OCI-LY3 (cell line): ENCODE measurements at regions not wholly inside any gene's neighbourhood (a gene's known extent, or its start where the extent isn't known, plus 50 kb on each side); places are given as distances from the start of the nearest gene placed in this dataset.

Experiments
- H2AFZ ChIP-seq: fragments of 200-600, 300-600 bp; shearing (Covaris generic); 2 replicates; pipeline ENCODE4 v1.6.0; 2014; ENCODE audit warnings: antibody characterized with exemption, low read depth, low read length
- H3K27ac ChIP-seq: fragments of 200-600, 300-600 bp; sonication (generic); 2 replicates; pipeline ENCODE4 v1.5.1; 2014; ENCODE audit warnings: mild to moderate bottlenecking, low read length, moderate library complexity, mixed read lengths
- H3K27me3 ChIP-seq: fragments of 200-600, 300-600 bp; sonication (generic); 2 replicates; pipeline ENCODE4 v1.6.1; 2014; ENCODE audit warnings: low read depth, low read length, mixed read lengths
- H3K36me3 ChIP-seq: fragments of 200-600, 300-600 bp; sonication (generic); replicated peaks from 2 replicates; pipeline ENCODE3; 2014; ENCODE audit warnings: low read depth, low read length, mixed read lengths
- H3K4me1 ChIP-seq: fragments of 300-600, 200-600 bp; sonication (generic); 2 replicates; pipeline ENCODE4 v1.6.1; 2014; ENCODE audit warnings: low read length, mixed read lengths
- H3K4me2 ChIP-seq: fragments of 200-600, 300-600 bp; sonication (generic); 2 replicates; pipeline ENCODE4 v1.6.1; 2014; ENCODE audit warnings: low read length, mixed read lengths
- H3K4me3 ChIP-seq: fragments of 300-600, 200-600 bp; sonication (generic); 2 replicates; pipeline ENCODE4 v1.5.1; 2014; ENCODE audit warnings: antibody characterized with exemption, mild to moderate bottlenecking, low read length, moderate library complexity
- H3K79me2 ChIP-seq: fragments of 300-600, 200-600 bp; shearing (Covaris generic); 2 replicates; pipeline ENCODE4 v1.6.1; 2014; ENCODE audit warnings: mild to moderate bottlenecking, low read length, mixed read lengths
- H3K9ac ChIP-seq: fragments of 300-600, 200-600 bp; shearing (Covaris generic); 2 replicates; pipeline ENCODE4 v1.6.0; 2014; ENCODE audit warnings: mild to moderate bottlenecking, low read length, moderate library complexity
- H3K9me3 ChIP-seq: fragments of 200-600, 300-600 bp; shearing (Covaris generic); 2 replicates; pipeline ENCODE4 v1.6.1; 2014; ENCODE audit warnings: low read length, mixed read lengths; ENCODE audit not compliant: insufficient read depth
- H4K20me1 ChIP-seq: fragments of 200-600, 300-600 bp; sonication (generic); 2 replicates; pipeline ENCODE4 v1.6.1; 2016; ENCODE audit warnings: low read length, mixed read lengths; ENCODE audit not compliant: insufficient read depth
- CTCF ChIP-seq: fragments of 200-600, 300-600 bp; sonication (generic); IDR thresholded peaks from 2 replicates; pipeline ENCODE4 v1.5.1; 2014; ENCODE audit warnings: antibody characterized with exemption, low read length, low read depth
- EZH2phosphoT487 ChIP-seq: fragments of 200-600 bp; shearing (Covaris generic); IDR thresholded peaks from 2 replicates; pipeline ENCODE4 v1.6.1; 2018; ENCODE audit warnings: antibody characterized with exemption, mixed run types, low read depth

- no peak overlapping the region for H2AFZ ChIP-seq
- H3K27me3 ChIP-seq = no peaks in the 10 kb centered on the region
- H3K4me1 ChIP-seq = no peaks in the 10 kb centered on the region
- no peaks in the 10 kb centered on the region for H3K9me3 ChIP-seq
- no peak overlapping the region for H3K27ac ChIP-seq
- H3K9ac ChIP-seq = no peak overlapping the region
- no peak overlapping the region for H3K4me3 ChIP-seq
- TF ChIP-seq CTCF (no peak), EZH2phosphoT487 (no peak)
- no peak overlapping the region for H3K4me2 ChIP-seq
- no peaks in the 10 kb centered on the region for H3K36me3 ChIP-seq
- no peaks in the 10 kb centered on the region for H3K79me2 ChIP-seq
- no peaks in the 10 kb centered on the region for H4K20me1 ChIP-seq
These were observed 220.0 kb downstream of the CMPK2 start for GRCh38 chr2:6645672-6646071.

- H3K27me3 ChIP-seq = no peaks in the 10 kb centered on the region
- H3K27ac ChIP-seq = no peak overlapping the region
- H2AFZ ChIP-seq = no peak overlapping the region
- H3K4me3 ChIP-seq = no peak overlapping the region
- no peaks in the 10 kb centered on the region for H4K20me1 ChIP-seq
- H3K9ac ChIP-seq = no peak overlapping the region
- no peak for TF ChIP-seq EZH2phosphoT487
- no peak for TF ChIP-seq CTCF
- no peak overlapping the region for H3K4me2 ChIP-seq
- H3K4me1 ChIP-seq = no peaks in the 10 kb centered on the region
- no peaks in the 10 kb centered on the region for H3K9me3 ChIP-seq
- no peaks in the 10 kb centered on the region for H3K36me3 ChIP-seq
- no peaks in the 10 kb centered on the region for H3K79me2 ChIP-seq
These were observed 218.7 kb downstream of the CMPK2 start for GRCh38 chr2:6647046-6647445.

- no peak overlapping the region for H3K27ac ChIP-seq
- H2AFZ ChIP-seq = no peak overlapping the region
- H3K4me2 ChIP-seq = no peak overlapping the region
- H3K9ac ChIP-seq = no peak overlapping the region
- TF ChIP-seq EZH2phosphoT487 (no peak), CTCF (no peak)
- no peaks in the 10 kb centered on the region for H3K4me1 ChIP-seq
- H3K36me3 ChIP-seq = no peaks in the 10 kb centered on the region
- no peaks in the 10 kb centered on the region for H4K20me1 ChIP-seq
- no peaks in the 10 kb centered on the region for H3K9me3 ChIP-seq
- H3K4me3 ChIP-seq = no peak overlapping the region
- H3K79me2 ChIP-seq = no peaks in the 10 kb centered on the region
- no peaks in the 10 kb centered on the region for H3K27me3 ChIP-seq
These were observed 217.0 kb downstream of the CMPK2 start for GRCh38 chr2:6648596-6649247.

GRCh38 chr2:6650311-6650710, 215.4 kb downstream of the CMPK2 start:
- Histone ChIP-seq H3K4me2 (no peak overlapping the region), H3K4me1 (no peaks in the 10 kb centered on the region), H2AFZ (no peak overlapping the region), H3K27ac (no peak overlapping the region), H3K36me3 (no peaks in the 10 kb centered on the region), H3K9me3 (no peaks in the 10 kb centered on the region), H4K20me1 (no peaks in the 10 kb centered on the region), H3K79me2 (no peaks in the 10 kb centered on the region), H3K9ac (no peak overlapping the region), H3K27me3 (no peaks in the 10 kb centered on the region), H3K4me3 (no peak overlapping the region)
- no peak for TF ChIP-seq EZH2phosphoT487
- no peak for TF ChIP-seq CTCF
